Skeletal muscle tissue (tissue), 3 donors: ENCODE measurements at regions not wholly inside any gene's neighbourhood (a gene's known extent, or its start where the extent isn't known, plus 50 kb on each side); places are given as distances from the start of the nearest gene placed in this dataset.

Source experiments
- H3K27ac ChIP-seq: one replicate; pipeline ENCODE4 v1.7.0; 2013; ENCODE audit warnings: mild to moderate bottlenecking, low read depth, low read length, inconsistent platforms
- H3K27me3 ChIP-seq, 3 donors: one replicate each; pipeline ENCODE4 v1.7.0; 2013; ENCODE audit warnings: low read length in 3 of 3; ENCODE audit not compliant: control insufficient read depth in 3 of 3, insufficient read depth in 3 of 3
- H3K36me3 ChIP-seq, 3 donors: one replicate each; pipeline ENCODE4 v1.7.0; 2013; ENCODE audit warnings: low read length in 3 of 3; ENCODE audit not compliant: control insufficient read depth in 3 of 3, insufficient read depth in 3 of 3
- H3K4me1 ChIP-seq, 3 donors: one replicate each; pipeline ENCODE4 v1.7.0; 2013; ENCODE audit warnings: low read length in 3 of 3, mild to moderate bottlenecking in 3 of 3; ENCODE audit not compliant: control insufficient read depth in 3 of 3, insufficient read depth in 3 of 3
- H3K4me3 ChIP-seq, 3 donors: one replicate each; pipeline ENCODE4 v1.7.0; 2013; ENCODE audit warnings: low read length in 3 of 3
- H3K9ac ChIP-seq, 3 donors: one replicate each; pipeline ENCODE4 v1.7.0; 2013; ENCODE audit warnings: low read length in 3 of 3, mild to moderate bottlenecking in 3 of 3, moderate library complexity in 2 of 3, low read depth in 1 of 3
- H3K9me3 ChIP-seq, 3 donors: one replicate each; pipeline ENCODE4 v1.7.0; 2013; ENCODE audit warnings: low read length in 3 of 3; ENCODE audit not compliant: control insufficient read depth in 3 of 3
- donor health status: Osteomylitis.

GRCh38 chr1:60331647-60332046 is 258.1 kb upstream of the C1orf87 start:
- Histone ChIP-seq H3K4me3 (no peak overlapping the region), H3K27me3 (no peaks in the 10 kb centered on the region), H3K4me1 (no peaks in the 10 kb centered on the region), H3K9me3 (peaks cover 0 to 5% (median 0%) of the 10 kb centered on the region in 3 donors), H3K36me3 (no peaks in the 10 kb centered on the region), H3K27ac (no peak overlapping the region), H3K9ac (no peak overlapping the region)

DNA sequence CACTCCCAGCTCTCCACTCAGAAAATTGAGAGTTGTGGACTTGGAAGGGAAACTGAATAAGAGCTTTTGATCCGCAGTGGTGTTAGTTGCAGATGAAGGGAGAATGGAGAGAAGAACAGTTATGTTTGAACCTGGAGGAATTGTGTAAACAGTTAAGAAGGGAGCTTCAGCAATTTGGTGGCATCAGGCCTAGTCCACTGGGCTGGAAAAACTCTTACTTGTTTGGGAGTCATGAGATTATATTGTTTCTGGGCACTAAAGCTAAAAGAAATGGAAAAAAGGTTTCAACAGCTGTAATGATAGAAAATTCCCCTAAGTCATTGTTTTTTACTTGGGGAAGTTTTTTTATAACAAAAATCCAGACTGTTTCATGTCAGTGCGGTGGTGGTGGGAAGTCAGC is 256.1 kb upstream of the C1orf87 start:
- H3K4me1 ChIP-seq, result no peaks in the 10 kb centered on the region
- no peak overlapping the region for H3K4me3 ChIP-seq
- H3K9ac ChIP-seq, result no peak overlapping the region
- no peaks in the 10 kb centered on the region for H3K36me3 ChIP-seq
- H3K9me3 ChIP-seq, result peaks cover 0 to 5% (median 0%) of the 10 kb centered on the region in 3 donors
- no peaks in the 10 kb centered on the region for H3K27me3 ChIP-seq
- no peak overlapping the region for H3K27ac ChIP-seq

DNA sequence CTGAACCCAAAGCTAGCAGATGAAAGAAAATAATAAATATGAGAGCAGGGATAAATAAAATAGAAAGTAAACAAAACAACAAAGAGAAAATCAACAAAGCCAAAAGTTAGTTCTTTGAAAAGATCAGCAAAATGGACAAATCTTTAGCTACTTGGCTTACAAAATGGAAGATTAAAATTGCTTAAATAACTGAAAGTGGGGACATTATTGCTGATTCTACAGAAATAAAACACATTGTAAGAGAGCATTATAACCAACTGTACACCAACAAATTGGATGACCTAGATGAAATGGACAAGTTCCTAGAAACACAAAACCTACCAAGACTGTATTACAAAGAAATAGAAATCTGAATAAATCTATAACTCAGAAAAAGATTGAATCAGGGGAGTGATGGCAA is 238.3 kb upstream of the C1orf87 start:
- no peaks in the 10 kb centered on the region for H3K36me3 ChIP-seq
- no peaks in the 10 kb centered on the region for H3K27me3 ChIP-seq
- peaks cover 0 to 3% (median 0%) of the 10 kb centered on the region in 3 donors for H3K9me3 ChIP-seq
- H3K4me3 ChIP-seq, result no peak overlapping the region
- H3K4me1 ChIP-seq, result no peaks in the 10 kb centered on the region
- no peak overlapping the region for H3K27ac ChIP-seq
- H3K9ac ChIP-seq, result no peak overlapping the region

DNA sequence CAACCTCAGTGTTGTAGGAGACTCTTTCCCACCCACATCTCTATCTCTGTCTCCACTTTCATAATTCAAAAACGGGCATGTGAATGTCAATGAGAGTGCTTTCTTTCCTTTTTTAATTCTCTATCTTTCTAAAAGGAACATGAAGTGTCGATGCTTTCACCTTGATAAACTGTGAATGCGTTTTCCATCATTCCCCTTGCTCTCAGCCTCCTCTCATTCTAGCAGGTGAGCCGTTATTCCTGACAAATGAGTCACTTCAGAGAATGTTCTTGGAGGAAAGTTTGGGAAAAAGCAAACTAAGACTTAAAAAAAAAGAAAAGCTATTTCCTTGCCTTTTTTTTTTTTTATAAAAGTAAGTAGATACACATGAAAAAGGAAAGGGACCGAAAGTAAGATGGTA is 226.0 kb upstream of the C1orf87 start:
- no peak overlapping the region for H3K4me3 ChIP-seq
- no peaks in the 10 kb centered on the region for H3K4me1 ChIP-seq
- no peak overlapping the region for H3K9ac ChIP-seq
- H3K9me3 ChIP-seq, result no peaks in the 10 kb centered on the region
- H3K27me3 ChIP-seq, result no peaks in the 10 kb centered on the region
- H3K27ac ChIP-seq, result no peak overlapping the region
- H3K36me3 ChIP-seq, result no peaks in the 10 kb centered on the region

DNA sequence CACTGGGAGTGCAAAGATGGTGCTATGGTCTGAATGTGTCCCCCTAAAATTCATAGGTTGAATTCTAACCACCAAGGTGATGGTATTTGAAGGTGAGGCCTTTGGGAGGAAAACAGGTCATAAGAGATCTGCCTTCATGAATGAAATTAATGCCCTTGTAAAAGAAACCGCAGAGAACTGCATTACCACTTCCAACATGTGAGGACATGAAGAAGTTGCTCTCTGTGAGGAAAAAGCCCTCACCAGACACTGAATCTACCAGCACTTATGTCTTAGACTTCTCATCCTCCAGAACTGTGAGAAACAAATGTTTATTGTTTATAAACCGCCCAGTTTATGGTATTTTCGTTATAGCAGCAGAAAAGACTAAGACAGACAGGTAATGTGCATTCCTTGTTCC is 224.7 kb upstream of the C1orf87 start:
- Histone ChIP-seq H3K4me1 (no peaks in the 10 kb centered on the region), H3K27ac (no peak overlapping the region), H3K4me3 (no peak overlapping the region), H3K9ac (no peak overlapping the region), H3K36me3 (no peaks in the 10 kb centered on the region), H3K9me3 (no peaks in the 10 kb centered on the region), H3K27me3 (no peaks in the 10 kb centered on the region)

DNA sequence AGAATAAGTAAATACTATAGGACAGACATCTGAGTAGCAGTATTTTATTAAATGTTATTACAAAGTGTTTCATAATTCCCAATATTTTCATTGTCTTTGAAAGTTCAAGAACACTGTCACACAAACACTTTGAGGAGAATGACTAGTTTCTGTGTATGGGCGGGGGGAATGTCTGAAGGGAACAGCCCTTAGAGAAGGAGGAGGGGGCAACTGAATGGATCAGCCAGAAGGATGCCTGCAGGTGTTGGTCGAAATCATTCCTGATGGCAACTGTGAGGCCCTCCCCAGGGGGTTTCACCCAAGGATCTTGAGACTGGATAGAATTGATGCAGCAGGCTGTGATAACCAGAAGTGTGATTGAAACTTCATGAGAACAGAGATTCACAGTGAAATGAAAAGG is 223.2 kb upstream of the C1orf87 start:
- Histone ChIP-seq H3K27me3 (no peaks in the 10 kb centered on the region), H3K4me1 (no peaks in the 10 kb centered on the region), H3K27ac (no peak overlapping the region), H3K9ac (no peak overlapping the region), H3K9me3 (no peaks in the 10 kb centered on the region), H3K4me3 (no peak overlapping the region), H3K36me3 (no peaks in the 10 kb centered on the region)

- no peak overlapping the region for H3K9ac ChIP-seq
- H3K9me3 ChIP-seq, result no peaks in the 10 kb centered on the region
- no peaks in the 10 kb centered on the region for H3K36me3 ChIP-seq
- H3K4me3 ChIP-seq, result no peak overlapping the region
- no peak overlapping the region for H3K27ac ChIP-seq
- no peaks in the 10 kb centered on the region for H3K4me1 ChIP-seq
- no peaks in the 10 kb centered on the region for H3K27me3 ChIP-seq
Observed at GRCh38 chr1:60292140-60292539, 218.6 kb upstream of the C1orf87 start.

DNA sequence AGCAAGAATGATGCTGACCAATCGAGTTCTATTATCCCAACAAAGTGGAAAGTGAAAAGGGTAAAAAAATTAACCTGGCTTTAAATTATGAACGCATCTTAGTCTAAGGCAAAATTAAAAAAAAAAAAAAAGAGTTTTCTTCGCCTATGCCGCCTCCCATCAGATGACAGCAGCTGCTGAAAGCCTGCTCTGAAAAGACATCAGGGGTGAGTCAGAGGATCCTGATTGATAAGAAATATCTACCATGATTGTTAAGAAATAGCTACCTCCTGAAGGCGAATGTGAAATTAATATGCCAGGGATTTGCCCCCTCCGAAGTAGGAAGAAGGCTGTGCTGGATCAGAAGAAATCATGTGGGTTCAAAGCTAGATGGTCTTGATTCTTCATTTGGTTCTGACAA is 216.8 kb upstream of the C1orf87 start:
- H3K36me3 ChIP-seq, result no peaks in the 10 kb centered on the region
- no peaks in the 10 kb centered on the region for H3K27me3 ChIP-seq
- no peak overlapping the region for H3K27ac ChIP-seq
- H3K4me3 ChIP-seq, result no peak overlapping the region
- H3K9ac ChIP-seq, result no peak overlapping the region
- no peaks in the 10 kb centered on the region for H3K4me1 ChIP-seq
- no peaks in the 10 kb centered on the region for H3K9me3 ChIP-seq

- peaks cover 0 to 7% (median 6%) of the 10 kb centered on the region in 3 donors for H3K4me1 ChIP-seq
- H3K9me3 ChIP-seq, result no peaks in the 10 kb centered on the region
- H3K4me3 ChIP-seq, result no peak overlapping the region
Observed at GRCh38 chr1:60287536-60287935, 214.0 kb upstream of the C1orf87 start.

GRCh38 chr1:60283690-60284089 is 210.1 kb upstream of the C1orf87 start:
- H3K9me3 ChIP-seq, result no peaks in the 10 kb centered on the region
- no peak overlapping the region for H3K4me3 ChIP-seq
- H3K27me3 ChIP-seq, result no peaks in the 10 kb centered on the region
- H3K4me1 ChIP-seq, result peaks cover 8 to 18% (median 11%) of the 10 kb centered on the region in 3 donors
- H3K9ac ChIP-seq, result no peak overlapping the region
- H3K36me3 ChIP-seq, result no peaks in the 10 kb centered on the region
- H3K27ac ChIP-seq, result no peak overlapping the region

More at GRCh38 chr1:60287536-60287935, 214.0 kb upstream of the C1orf87 start:
- Histone ChIP-seq H3K36me3 (no peaks in the 10 kb centered on the region), H3K27ac (no peak overlapping the region), H3K9ac (no peak overlapping the region), H3K27me3 (no peaks in the 10 kb centered on the region)
